Hematopoietic multipotent progenitor cell treated with erythropoietin and hydrocortisone succinate and interleukin-3 and kit ligand, for 6 days (in vitro differentiated cells): ENCODE measurements at regions not wholly inside any gene's neighbourhood (a gene's known extent, or its start where the extent isn't known, plus 50 kb on each side); places are given as distances from the start of the nearest gene placed in this dataset.

ENCODE experiments used
- DNase-seq: peaks from one replicate; pipeline ENCODE4 v3.0.0-alpha.2; 2015

DNA sequence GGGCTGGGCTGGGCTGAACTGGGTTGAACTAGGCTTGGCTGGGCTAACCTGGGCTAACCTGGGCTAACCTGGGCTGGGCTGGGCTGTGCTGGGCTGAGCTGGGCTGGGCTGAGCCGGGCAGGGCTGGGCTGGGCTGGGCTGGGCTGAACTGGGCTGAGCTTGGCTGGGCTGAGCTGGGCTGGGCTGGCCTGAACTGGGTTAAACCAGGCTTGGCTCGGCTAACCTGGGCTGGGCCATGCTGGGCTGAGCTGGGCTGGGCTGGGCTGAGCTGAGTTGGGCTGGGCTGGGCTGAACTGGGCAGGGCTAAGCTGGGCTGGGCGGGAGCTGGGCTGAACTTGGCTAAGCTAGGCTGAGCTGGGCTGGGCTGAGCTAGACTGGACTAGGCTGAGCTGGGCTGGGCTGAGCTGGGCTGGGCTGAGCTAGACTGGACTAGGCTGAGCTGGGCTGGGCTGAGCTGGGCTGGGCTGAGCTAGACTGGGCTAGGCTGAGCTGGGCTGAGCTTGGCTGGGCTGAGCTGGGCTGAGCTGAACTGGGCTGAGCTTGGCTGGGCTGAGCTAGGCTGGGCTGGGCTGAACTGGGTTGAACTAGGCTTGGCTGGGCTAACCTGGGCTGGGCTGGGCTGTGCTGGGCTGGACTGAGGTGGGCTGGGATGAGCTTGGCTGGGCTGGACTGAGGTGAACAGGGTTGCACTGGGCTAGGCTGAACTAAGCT is 49.9 kb upstream of the GPC1 start:
- DNase-seq, result peak; percentile 29
